Activated naive CD8-positive, alpha-beta T cell treated with anti-CD3 and anti-CD28 coated beads for 36 hours (primary cell): ENCODE measurements at regions not wholly inside any gene's neighbourhood (a gene's known extent, or its start where the extent isn't known, plus 50 kb on each side); places are given as distances from the start of the nearest gene placed in this dataset.

Source experiments
- DNase-seq: peaks from one replicate; pipeline ENCODE4 v3.0.0; 2021
- H3K27ac Mint-ChIP-seq: one replicate; pipeline ENCODE4 v1.8.0; 2022; ENCODE audit warnings: mild to moderate bottlenecking, moderate library complexity, mixed read lengths
- H3K27me3 Mint-ChIP-seq: one replicate; pipeline ENCODE4 v1.8.0; 2022; ENCODE audit warnings: mild to moderate bottlenecking, mixed read lengths
- H3K36me3 Mint-ChIP-seq: one replicate; pipeline ENCODE4 v1.8.0; 2021; ENCODE audit warnings: mild to moderate bottlenecking, mixed read lengths
- H3K4me1 Mint-ChIP-seq: one replicate; pipeline ENCODE4 v1.8.0; 2021; ENCODE audit warnings: mixed read lengths
- H3K4me3 Mint-ChIP-seq: one replicate; pipeline ENCODE4 v1.8.0; 2022; ENCODE audit warnings: mild to moderate bottlenecking, moderate library complexity, mixed read lengths
- H3K9me3 Mint-ChIP-seq: one replicate; pipeline ENCODE4 v1.8.0; 2022; ENCODE audit warnings: mixed read lengths

DNA sequence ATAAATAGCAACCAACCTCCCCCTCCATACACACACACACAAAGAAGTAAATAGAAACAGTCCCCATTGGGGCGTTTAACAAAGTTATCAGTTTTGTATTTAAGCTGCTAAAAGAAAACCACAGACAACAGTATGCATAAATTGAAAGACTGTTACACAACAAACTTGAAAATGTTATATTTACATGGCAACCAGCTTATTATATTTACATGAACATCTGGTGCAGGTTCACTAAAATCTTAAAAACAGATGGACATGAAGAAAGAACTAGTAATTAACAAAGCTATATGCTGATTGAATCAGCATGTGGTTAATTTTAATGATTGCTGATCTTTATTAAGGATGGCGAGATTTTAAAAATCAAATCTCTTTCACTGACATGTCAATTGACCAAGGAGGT lies 384.7 kb downstream of the LRRIQ3 start:
- no peak for DNase-seq
- peaks cover 8% of the 10 kb centered on the region for H3K9me3 Mint-ChIP-seq
- no peaks in the 10 kb centered on the region for H3K4me1 Mint-ChIP-seq
- no peaks in the 10 kb centered on the region for H3K36me3 Mint-ChIP-seq
- no peak overlapping the region for H3K27ac Mint-ChIP-seq
- H3K4me3 Mint-ChIP-seq, result no peak overlapping the region
- no peaks in the 10 kb centered on the region for H3K27me3 Mint-ChIP-seq

DNA sequence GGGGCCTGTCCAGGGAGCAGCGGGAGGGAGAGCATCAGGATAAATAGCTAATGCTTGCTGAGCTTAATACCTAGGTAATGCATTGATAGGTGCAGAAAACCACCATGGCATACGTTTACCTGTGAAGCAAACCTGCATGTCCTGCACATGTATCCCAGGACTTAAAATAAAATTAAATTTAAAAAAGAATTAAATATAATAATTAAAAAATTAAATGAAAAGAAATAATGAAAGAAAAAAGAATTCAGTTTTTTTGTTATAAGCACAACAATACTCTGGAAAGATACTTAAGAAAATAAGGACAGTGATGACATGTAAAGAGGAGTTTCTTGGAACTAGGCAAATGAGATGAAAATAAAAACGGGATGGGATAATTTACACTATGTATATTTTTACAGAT lies 386.2 kb downstream of the LRRIQ3 start:
- no peaks in the 10 kb centered on the region for H3K27me3 Mint-ChIP-seq
- H3K4me1 Mint-ChIP-seq, result no peaks in the 10 kb centered on the region
- no peak overlapping the region for H3K4me3 Mint-ChIP-seq
- H3K36me3 Mint-ChIP-seq, result no peaks in the 10 kb centered on the region
- no peak for DNase-seq
- no peak overlapping the region for H3K27ac Mint-ChIP-seq
- H3K9me3 Mint-ChIP-seq, result peaks cover 9% of the 10 kb centered on the region

DNA sequence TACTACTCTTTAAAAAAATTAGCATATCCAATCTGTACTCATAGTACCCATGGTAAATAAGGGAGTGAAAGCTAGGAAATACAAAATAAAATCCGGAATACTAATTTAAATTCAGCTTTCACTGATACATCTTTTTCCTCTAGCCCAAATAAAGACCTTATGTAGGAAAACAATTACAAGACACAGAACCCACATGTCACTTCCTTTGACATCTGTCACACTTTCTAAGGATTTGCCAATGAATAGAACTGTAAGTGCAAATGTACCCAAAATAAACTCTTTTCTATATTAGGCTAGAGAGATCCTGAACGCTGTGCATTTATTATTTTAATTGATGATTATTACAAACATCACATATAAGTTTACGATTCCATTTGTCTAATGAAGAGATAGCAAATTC lies 393.0 kb downstream of the LRRIQ3 start:
- peaks cover 1% of the 10 kb centered on the region for H3K9me3 Mint-ChIP-seq
- H3K27me3 Mint-ChIP-seq, result no peaks in the 10 kb centered on the region
- H3K4me3 Mint-ChIP-seq, result no peak overlapping the region
- no peak for DNase-seq
- no peaks in the 10 kb centered on the region for H3K4me1 Mint-ChIP-seq
- no peaks in the 10 kb centered on the region for H3K36me3 Mint-ChIP-seq
- no peak overlapping the region for H3K27ac Mint-ChIP-seq

DNA sequence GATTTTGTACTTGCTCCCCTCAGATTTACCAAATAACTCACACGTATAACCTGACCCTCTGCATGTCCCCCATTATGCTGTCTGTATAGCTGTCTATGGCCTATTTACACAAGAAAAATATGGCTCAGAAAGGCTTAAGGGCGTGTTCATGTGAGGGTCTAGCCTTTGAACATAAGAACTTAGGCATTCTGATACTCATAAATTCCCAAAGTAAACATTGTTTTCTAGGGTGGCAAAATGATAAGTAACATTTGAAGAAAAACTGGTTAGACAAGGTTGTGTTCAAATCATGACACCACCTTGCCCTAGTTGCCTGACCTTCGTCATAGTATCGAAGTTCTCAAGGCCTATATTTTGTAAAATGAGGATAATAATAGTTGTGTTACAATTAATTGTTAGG lies 394.6 kb downstream of the LRRIQ3 start:
- no peaks in the 10 kb centered on the region for H3K27me3 Mint-ChIP-seq
- H3K36me3 Mint-ChIP-seq, result no peaks in the 10 kb centered on the region
- H3K4me3 Mint-ChIP-seq, result no peak overlapping the region
- H3K9me3 Mint-ChIP-seq, result peaks cover 1% of the 10 kb centered on the region
- H3K27ac Mint-ChIP-seq, result no peak overlapping the region
- no peaks in the 10 kb centered on the region for H3K4me1 Mint-ChIP-seq
- no peak for DNase-seq

DNA sequence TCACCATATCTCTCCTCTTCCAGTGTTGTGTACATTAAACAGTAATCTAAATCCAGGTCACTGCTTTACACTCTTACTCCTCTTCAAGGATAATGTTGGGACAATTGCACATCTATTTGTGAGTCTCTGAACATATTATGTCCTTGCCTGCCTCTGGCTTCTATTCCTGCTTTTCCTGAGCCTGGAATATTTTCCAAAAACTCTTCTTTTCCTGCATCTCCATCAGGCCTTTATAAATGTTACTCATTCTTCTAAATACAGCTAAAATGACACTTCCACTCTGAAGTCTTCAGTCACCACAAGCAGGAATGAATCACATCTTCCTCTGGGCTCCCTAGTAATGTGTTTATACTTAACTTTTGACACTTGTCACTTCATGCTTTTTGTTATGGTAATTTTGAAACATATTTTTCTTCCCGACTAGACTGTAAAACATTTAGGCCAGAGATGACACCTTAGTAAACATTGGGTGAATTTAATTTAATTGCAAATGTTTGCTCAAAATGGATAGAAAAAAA lies 396.0 kb downstream of the LRRIQ3 start:
- H3K36me3 Mint-ChIP-seq, result no peaks in the 10 kb centered on the region
- no peak overlapping the region for H3K4me3 Mint-ChIP-seq
- H3K9me3 Mint-ChIP-seq, result no peaks in the 10 kb centered on the region
- H3K4me1 Mint-ChIP-seq, result no peaks in the 10 kb centered on the region
- no peak overlapping the region for H3K27ac Mint-ChIP-seq
- DNase-seq, result no peak
- no peaks in the 10 kb centered on the region for H3K27me3 Mint-ChIP-seq

DNA sequence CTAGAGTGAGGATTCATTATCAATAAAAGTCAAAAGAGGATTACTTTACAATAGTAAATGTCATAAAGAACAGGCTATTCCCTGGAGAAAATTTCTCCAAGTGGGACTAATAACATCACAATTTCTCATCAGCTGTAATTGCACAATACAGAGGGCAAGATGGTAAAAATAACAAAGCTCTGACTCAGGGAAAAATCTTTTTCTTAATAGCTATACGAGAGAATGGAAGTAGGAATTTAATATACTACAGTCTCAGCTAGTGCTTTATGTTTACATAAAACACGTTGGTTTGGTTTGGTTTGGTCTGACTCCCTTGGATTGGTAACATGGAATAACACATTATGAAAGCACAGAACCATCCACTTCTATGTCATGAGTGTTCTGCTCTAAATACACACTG lies 397.6 kb downstream of the LRRIQ3 start:
- H3K4me3 Mint-ChIP-seq, result no peak overlapping the region
- DNase-seq, result no peak
- H3K36me3 Mint-ChIP-seq, result no peaks in the 10 kb centered on the region
- H3K9me3 Mint-ChIP-seq, result no peaks in the 10 kb centered on the region
- H3K4me1 Mint-ChIP-seq, result no peaks in the 10 kb centered on the region
- H3K27ac Mint-ChIP-seq, result no peak overlapping the region
- no peaks in the 10 kb centered on the region for H3K27me3 Mint-ChIP-seq

DNA sequence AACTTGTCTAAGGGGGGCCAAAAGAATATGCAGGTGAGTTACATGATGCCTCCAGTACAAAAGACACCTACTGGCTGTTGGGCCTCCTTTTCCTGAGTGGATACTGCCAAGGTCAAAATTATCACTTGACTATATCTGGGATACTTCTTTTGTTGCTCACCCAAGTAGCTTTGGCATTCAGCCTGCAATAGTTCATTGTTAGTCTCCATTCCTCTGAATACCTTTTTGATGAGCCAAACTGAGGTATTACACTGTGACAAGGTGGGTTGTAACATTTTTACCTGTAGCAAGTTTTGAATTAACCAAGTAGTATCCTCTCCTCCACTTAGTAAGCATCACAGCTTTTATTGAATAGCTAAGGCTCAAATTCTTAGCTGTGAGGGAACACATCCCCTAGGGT lies 408.0 kb downstream of the LRRIQ3 start:
- Mint-ChIP-seq H3K36me3 (no peaks in the 10 kb centered on the region), H3K4me3 (no peak overlapping the region), H3K27ac (no peak overlapping the region)

DNA sequence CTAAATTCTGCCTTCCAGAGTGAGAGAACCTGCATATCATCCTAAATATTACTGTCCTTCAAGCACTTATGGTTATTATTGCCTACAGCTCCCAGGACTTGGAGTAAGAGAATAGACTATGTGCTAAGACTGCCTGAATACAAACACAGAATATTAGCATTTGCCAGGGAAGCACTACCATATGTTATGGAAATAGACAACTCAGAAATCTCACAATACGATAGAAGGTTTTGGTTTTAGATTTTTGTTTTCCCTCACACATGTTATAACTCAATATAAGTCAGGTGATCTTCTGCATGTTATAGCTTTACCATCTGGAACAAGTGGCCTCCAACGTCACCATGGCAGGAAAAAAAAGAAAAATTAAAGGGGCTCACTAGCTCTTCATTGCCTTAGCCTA lies 413.9 kb downstream of the LRRIQ3 start:
- no peak for DNase-seq
- H3K27me3 Mint-ChIP-seq, result no peaks in the 10 kb centered on the region
- H3K4me3 Mint-ChIP-seq, result no peak overlapping the region
- no peaks in the 10 kb centered on the region for H3K9me3 Mint-ChIP-seq
- no peaks in the 10 kb centered on the region for H3K4me1 Mint-ChIP-seq
- H3K36me3 Mint-ChIP-seq, result no peaks in the 10 kb centered on the region
- H3K27ac Mint-ChIP-seq, result no peak overlapping the region

More for the DNA sequence above, 408.0 kb downstream of the LRRIQ3 start:
- DNase-seq, result no peak
- Mint-ChIP-seq H3K27me3 (no peaks in the 10 kb centered on the region), H3K4me1 (no peaks in the 10 kb centered on the region), H3K9me3 (no peaks in the 10 kb centered on the region)

DNA sequence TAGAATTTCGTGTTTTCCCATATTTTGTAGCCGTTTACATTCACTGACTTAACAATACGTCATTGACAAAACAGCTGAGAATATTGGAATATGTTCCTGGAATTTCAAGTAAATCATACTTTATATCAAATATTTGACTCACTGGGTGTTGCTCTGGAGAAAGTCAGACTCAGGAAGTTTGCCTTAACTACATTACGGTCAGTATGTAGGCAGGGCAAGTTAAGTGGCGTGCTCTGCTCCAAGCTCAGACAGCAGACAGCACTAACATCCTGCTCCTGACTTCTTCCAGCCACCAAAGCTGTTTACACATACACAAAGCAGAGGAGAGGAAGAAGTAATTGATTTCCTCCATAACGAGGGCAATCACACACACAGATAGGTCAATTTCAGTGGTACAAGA lies 414.6 kb downstream of the LRRIQ3 start:
- Mint-ChIP-seq H3K27me3 (no peaks in the 10 kb centered on the region), H3K36me3 (no peaks in the 10 kb centered on the region), H3K4me1 (no peaks in the 10 kb centered on the region), H3K4me3 (no peak overlapping the region), H3K27ac (no peak overlapping the region), H3K9me3 (no peaks in the 10 kb centered on the region)
- no peak for DNase-seq

DNA sequence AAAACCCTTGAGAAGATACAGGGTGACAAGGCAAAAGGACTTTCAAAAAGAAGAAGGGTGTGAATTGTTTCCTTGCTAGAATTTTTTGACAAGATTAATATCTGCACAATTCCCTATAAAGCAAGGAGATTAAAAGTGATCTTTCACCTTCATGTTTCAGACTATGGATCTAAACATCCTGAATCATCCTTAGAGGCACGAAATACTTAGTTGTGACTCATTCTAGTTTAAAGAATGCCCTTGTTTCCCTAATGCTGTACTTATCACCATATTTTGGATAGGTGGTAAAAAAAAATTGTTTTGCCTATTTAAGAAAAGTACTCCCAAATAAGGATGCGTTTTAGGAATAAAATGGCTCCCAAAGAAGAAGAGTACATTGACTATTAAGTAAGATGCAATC lies 415.1 kb downstream of the LRRIQ3 start:
- no peak for DNase-seq
- Mint-ChIP-seq H3K4me3 (no peak overlapping the region), H3K36me3 (no peaks in the 10 kb centered on the region), H3K27me3 (no peaks in the 10 kb centered on the region), H3K9me3 (no peaks in the 10 kb centered on the region), H3K4me1 (no peaks in the 10 kb centered on the region), H3K27ac (no peak overlapping the region)

DNA sequence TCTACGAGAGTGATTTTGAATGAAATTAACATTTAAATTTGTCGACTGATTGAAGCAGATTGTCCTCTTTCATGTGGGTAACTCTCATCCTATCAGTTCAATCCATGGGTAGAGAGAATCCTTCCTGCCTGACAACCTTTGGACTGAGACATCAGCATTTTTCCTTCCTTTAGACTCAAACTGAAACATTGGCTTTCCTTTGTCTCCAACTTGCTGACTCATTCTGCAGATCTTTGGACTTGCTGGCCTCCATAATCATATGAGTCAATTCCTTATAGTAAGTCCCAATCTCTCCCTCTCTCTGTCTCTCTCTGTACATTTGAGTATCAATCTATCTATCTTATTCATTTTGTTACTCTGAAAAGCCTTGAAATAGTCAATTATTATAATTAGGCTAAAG lies 416.7 kb downstream of the LRRIQ3 start:
- no peaks in the 10 kb centered on the region for H3K36me3 Mint-ChIP-seq
- H3K9me3 Mint-ChIP-seq, result no peaks in the 10 kb centered on the region
- no peak for DNase-seq
- no peaks in the 10 kb centered on the region for H3K4me1 Mint-ChIP-seq
- H3K27me3 Mint-ChIP-seq, result no peaks in the 10 kb centered on the region
- H3K27ac Mint-ChIP-seq, result no peak overlapping the region
- no peak overlapping the region for H3K4me3 Mint-ChIP-seq

DNA sequence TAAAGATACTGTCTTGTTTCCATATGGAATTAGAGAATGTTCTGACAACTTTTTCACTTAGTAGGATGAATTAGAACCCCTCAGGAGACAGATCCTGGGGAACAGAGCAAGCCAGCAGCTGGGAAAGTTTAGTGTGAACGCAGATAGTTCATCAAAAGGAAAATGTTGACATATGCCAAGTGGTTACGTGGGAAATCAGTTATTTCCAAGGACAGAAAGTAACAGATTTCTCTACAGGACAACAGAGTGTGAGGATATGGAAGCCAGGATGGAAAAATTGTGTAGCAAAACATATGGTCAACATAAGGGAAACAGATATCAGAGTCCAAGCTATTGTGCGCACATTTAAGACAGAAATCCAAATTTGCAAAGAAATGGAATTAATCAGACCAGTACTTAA lies 419.5 kb downstream of the LRRIQ3 start:
- no peaks in the 10 kb centered on the region for H3K4me1 Mint-ChIP-seq
- no peak overlapping the region for H3K4me3 Mint-ChIP-seq
- H3K27ac Mint-ChIP-seq, result no peak overlapping the region
- no peak for DNase-seq
- H3K9me3 Mint-ChIP-seq, result no peaks in the 10 kb centered on the region
- H3K27me3 Mint-ChIP-seq, result no peaks in the 10 kb centered on the region
- no peaks in the 10 kb centered on the region for H3K36me3 Mint-ChIP-seq

DNA sequence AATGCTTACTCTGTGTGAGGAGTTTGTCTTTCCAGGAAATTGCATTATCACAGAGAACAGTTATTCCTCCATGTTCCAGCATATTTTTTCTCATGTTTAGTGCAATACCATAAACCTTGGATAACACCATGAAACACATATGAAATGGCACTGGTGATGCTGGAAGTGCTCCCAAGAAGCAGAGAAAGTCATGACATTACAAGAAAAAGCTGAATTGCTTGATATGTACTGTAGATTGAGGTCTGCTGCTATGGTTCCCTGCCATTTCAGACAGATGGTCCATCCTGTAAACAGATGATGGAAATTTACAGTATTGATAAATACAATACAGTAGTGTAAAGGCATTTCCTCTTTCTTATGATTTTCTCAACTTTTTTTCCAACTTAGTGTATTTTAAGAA lies 422.1 kb downstream of the LRRIQ3 start:
- Mint-ChIP-seq H3K27ac (no peak overlapping the region), H3K27me3 (no peaks in the 10 kb centered on the region), H3K4me1 (no peaks in the 10 kb centered on the region), H3K9me3 (no peaks in the 10 kb centered on the region), H3K36me3 (no peaks in the 10 kb centered on the region), H3K4me3 (no peak overlapping the region)
- DNase-seq, result no peak

DNA sequence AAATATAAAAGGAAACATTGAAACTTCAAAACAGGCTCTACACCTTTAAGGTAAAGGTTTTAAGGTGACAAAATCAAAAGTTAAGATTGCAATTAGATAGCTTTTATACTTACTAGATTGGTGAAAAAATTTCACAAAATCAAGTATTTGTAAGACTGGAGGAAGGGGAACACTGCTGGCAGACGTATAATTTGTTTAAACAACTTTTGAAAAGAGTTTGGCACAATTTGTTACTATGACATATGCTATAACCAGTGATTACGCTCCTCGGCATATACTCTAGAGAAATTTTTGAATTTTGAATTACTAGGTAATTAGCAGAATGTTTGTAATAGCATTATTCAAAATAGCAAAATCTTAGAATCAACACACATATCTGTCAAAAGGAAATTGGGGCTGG lies 425.0 kb downstream of the LRRIQ3 start:
- no peaks in the 10 kb centered on the region for H3K4me1 Mint-ChIP-seq
- no peak overlapping the region for H3K27ac Mint-ChIP-seq

DNA sequence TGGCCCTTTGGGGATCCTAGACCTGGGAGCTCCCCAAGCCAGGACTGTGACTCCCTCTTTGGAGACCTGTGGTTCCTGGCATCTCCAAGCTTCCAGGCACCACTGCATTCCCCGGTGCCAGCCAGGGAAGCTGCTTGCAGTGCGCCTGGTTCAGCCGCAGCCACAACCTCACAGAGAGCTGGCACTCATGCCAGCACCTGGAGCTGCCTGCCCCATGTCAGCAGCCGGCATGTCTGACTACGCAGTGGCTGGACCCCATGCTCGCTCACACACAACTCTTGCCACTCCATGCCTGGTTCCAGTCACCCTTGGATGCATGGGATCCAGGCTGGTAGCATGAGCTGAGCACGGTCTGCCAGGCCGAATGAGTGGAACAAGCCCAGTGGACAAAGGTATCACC lies 426.6 kb downstream of the LRRIQ3 start:
- Mint-ChIP-seq H3K4me3 (no peak overlapping the region), H3K36me3 (no peaks in the 10 kb centered on the region), H3K27me3 (no peaks in the 10 kb centered on the region), H3K27ac (no peak overlapping the region), H3K4me1 (no peaks in the 10 kb centered on the region), H3K9me3 (no peaks in the 10 kb centered on the region)
- no peak for DNase-seq

More for the DNA sequence above, 425.0 kb downstream of the LRRIQ3 start:
- H3K36me3 Mint-ChIP-seq, result no peaks in the 10 kb centered on the region
- no peaks in the 10 kb centered on the region for H3K9me3 Mint-ChIP-seq
- no peaks in the 10 kb centered on the region for H3K27me3 Mint-ChIP-seq
- no peak for DNase-seq
- H3K4me3 Mint-ChIP-seq, result no peak overlapping the region

DNA sequence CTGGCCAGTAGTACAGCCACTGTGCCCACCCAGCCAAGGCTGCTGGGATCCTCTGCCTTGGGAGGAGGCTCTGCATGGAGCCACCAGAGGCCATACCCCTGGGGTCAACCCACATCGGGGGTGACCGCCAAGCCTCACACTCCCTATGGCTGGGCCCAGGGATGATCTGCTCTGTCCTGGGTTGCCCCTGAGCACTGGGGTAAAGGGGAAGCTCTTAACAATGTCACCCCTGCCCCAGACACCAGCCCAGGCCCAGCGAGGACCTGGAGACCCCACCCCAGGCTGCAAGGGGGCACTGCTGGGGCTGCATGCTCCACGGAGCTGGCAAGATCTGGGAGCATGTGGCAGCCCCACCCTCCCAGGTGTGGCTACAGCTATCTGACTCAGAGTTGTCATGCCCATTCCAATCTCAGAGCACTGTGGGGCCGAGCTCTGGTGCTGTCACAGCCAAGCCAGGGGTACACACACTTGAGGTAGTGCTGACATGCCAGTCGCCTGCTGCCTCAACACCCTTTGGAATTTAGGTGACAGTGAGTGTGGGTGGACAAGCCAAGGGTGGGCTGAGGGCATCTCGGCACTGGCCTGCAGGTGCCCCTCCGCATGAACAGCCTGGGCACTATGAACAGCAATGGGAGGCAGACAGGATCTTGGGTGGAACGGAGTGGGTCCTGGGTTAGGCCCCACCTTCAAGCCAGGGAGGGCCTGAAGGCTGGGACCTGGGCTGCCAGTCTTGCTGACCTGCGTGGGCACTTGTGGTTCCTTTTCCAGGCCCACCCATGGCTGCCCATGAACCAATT lies 427.7 kb downstream of the LRRIQ3 start:
- Mint-ChIP-seq H3K4me3 (no peak overlapping the region), H3K9me3 (no peaks in the 10 kb centered on the region), H3K27me3 (no peaks in the 10 kb centered on the region), H3K36me3 (no peaks in the 10 kb centered on the region), H3K4me1 (no peaks in the 10 kb centered on the region), H3K27ac (no peak overlapping the region)
- no peak for DNase-seq
